K562 (cell line): ENCODE measurements at regions not wholly inside any gene's neighbourhood (a gene's known extent, or its start where the extent isn't known, plus 50 kb on each side); places are given as distances from the start of the nearest gene placed in this dataset.

Source experiments
- ATAC-seq: fragments of 200-7000 bp; cut with Tn5 transposase; 3 replicates; pipeline ENCODE4 v1.9.1; 2020; ENCODE audit warnings: moderate library complexity
- BruUV-seq: library from RNA; stranded (reverse); fragments of 400-500 nt; replicated peaks from 2 replicates; lab custom pipeline; 2021; lab: Mats Ljungman, UMichigan
- CTCF ChIA-PET: fragments of 300-600 bp; formaldehyde crosslinking; extraction: SDS; loops from one replicate; lab custom pipeline; 2021; ENCODE audit warnings: low intra/inter-chr PET ratio; lab: Yijun Ruan, JAX
- POLR2A ChIA-PET: fragments of 300-600, 350-650 bp; sonication (Branson Sonifier 250); formaldehyde crosslinking; extraction: SDS; loops from one replicate; lab custom pipeline; 2021; ENCODE audit warnings: antibody characterized with exemption, inconsistent platforms; lab: Yijun Ruan, JAX
- DNase-seq, 4 experiments: peaks; one replicate each; pipeline versions ENCODE4 v3.0.0 to v3.0.0-alpha.2; 2011 to 2018; ENCODE audit warnings: low spot score in 3 of 4, mixed read lengths in 3 of 4; ENCODE audit errors: extremely low read depth in 1 of 4
- FAIRE-seq: peaks from 2 replicates; lab custom pipeline; 2011; peaks lifted over from hg19 to GRCh38; lab: Jason Lieb, UNC
- H2AFZ ChIP-seq: 2 replicates; pipeline ENCODE4 v1.6.0; 2011; ENCODE audit warnings: low read depth, low read length, control low read depth, inconsistent platforms
- H3K27ac ChIP-seq: fragments of 200-600 bp; 3 replicates; pipeline ENCODE4 v1.8.0; 2011; ENCODE audit warnings: low read depth, mild to moderate bottlenecking, control low read depth, inconsistent platforms, low read length, moderate library complexity, mixed read lengths; ENCODE audit errors: extremely low read depth
- H3K27me3 ChIP-seq, 2 experiments: fragments of 300-600 bp in 1 of 2; 2 replicates in 1 of 2; 3 replicates in 1 of 2; pipeline versions ENCODE4 v1.6.0 to v1.8.0; 2011; ENCODE audit warnings: inconsistent platforms in 2 of 2, low read length in 2 of 2, mild to moderate bottlenecking in 1 of 2, mixed read lengths in 1 of 2, moderate library complexity in 1 of 2; ENCODE audit not compliant: control insufficient read depth in 2 of 2, insufficient read depth in 2 of 2
- H3K36me3 ChIP-seq: fragments of 300-600 bp; 3 replicates; pipeline ENCODE4 v1.8.0; 2011; ENCODE audit warnings: mild to moderate bottlenecking, low read length, inconsistent platforms; ENCODE audit not compliant: control insufficient read depth, insufficient read depth
- H3K4me1 ChIP-seq, 2 experiments: fragments of 200-600 bp in 1 of 2; replicated peaks in 1 of 2; 2 replicates in 1 of 2; 3 replicates in 1 of 2; pipeline versions ENCODE4 v1.5.1 to v1.8.0; 2011; ENCODE audit warnings: inconsistent platforms in 2 of 2, low read length in 2 of 2, mild to moderate bottlenecking in 1 of 2, mixed read lengths in 1 of 2, moderate library complexity in 1 of 2; ENCODE audit not compliant: control insufficient read depth in 2 of 2, insufficient read depth in 2 of 2
- H3K4me2 ChIP-seq: 2 replicates; pipeline ENCODE4 v1.6.1; 2011; ENCODE audit warnings: low read length, control low read depth, inconsistent platforms, mixed read lengths; ENCODE audit not compliant: insufficient read depth
- H3K4me3 ChIP-seq: fragments of 200-600 bp; sonication (generic), shearing (Covaris generic); 2 replicates; pipeline ENCODE4 v1.5.1; 2016; ENCODE audit warnings: control low read depth, inconsistent platforms
- H3K79me2 ChIP-seq: fragments of 200-600 bp; 3 replicates; pipeline ENCODE4 v1.8.0; 2011; ENCODE audit warnings: low read length, inconsistent platforms; ENCODE audit not compliant: control insufficient read depth, insufficient read depth
- H3K9ac ChIP-seq, 2 experiments: 2 replicates each; pipeline versions ENCODE4 v1.6.0 to v1.6.1; 2011; ENCODE audit warnings: low read depth in 2 of 2, low read length in 2 of 2, control low read depth in 1 of 2, inconsistent platforms in 1 of 2, mild to moderate bottlenecking in 1 of 2, mixed read lengths in 1 of 2; ENCODE audit not compliant: insufficient read depth in 1 of 2
- H3K9me1 ChIP-seq: one replicate; pipeline ENCODE4 v1.6.0; 2011; ENCODE audit warnings: inconsistent platforms, mild to moderate bottlenecking, low read length, moderate library complexity; ENCODE audit not compliant: control insufficient read depth, insufficient read depth
- H3K9me3 ChIP-seq: replicated peaks from 2 replicates; pipeline ENCODE4 v1.5.1; 2011; ENCODE audit warnings: low read depth, low read length, inconsistent platforms; ENCODE audit not compliant: control insufficient read depth, insufficient read depth
- H4K20me1 ChIP-seq: replicated peaks from 2 replicates; pipeline ENCODE4 v1.6.1; 2011; ENCODE audit warnings: low read length, inconsistent platforms, mixed read lengths; ENCODE audit not compliant: control insufficient read depth, insufficient read depth
- CBFA2T3 ChIP-seq: fragments of 450-650 bp; IDR thresholded peaks from 2 replicates; pipeline ENCODE4 v1.6.1; 2017
- SMARCA5 ChIP-seq: fragments of 450-650 bp; IDR thresholded peaks from 2 replicates; pipeline ENCODE4 v1.6.1; 2016
- U2AF2 ChIP-seq: fragments of 200-400 bp; formaldehyde crosslinking; optimal IDR thresholded peaks from 2 replicates; pipeline ENCODE3; 2017; ENCODE audit warnings: low read depth, mild to moderate bottlenecking, low read length
- ZNF217 ChIP-seq: sonication (generic); formaldehyde crosslinking; IDR thresholded peaks from 2 replicates; pipeline ENCODE4 v1.8.0; 2022; ENCODE audit warnings: mild to moderate bottlenecking, missing genetic modification reagents
- WGBS: fragments of 100-300 bp; shearing (Covaris generic); methylation state at CpG from one replicate; pipeline ENCODE4 v1.1.6; 2016; ENCODE audit warnings: low coverage, mixed read lengths; ENCODE audit not compliant: insufficient coverage; ENCODE audit errors: missing lambda C conversion rate; 5-methylcytosine and 5-hydroxymethylcytosine counted together
- in situ Hi-C: fragments of 300-500 bp; cut with MboI; formaldehyde crosslinking; loops from 4 replicates; pipeline ENCODE4 v1.15.0; 2018; ENCODE audit warnings: inconsistent platforms, mixed read lengths
- intact Hi-C: fragments of 100-400 bp; cut with micrococcal nuclease; formaldehyde crosslinking; loops from 2 replicates; pipeline ENCODE4 v1.14.2; 2022
- TF ChIP-seq, protein P1 (sequence below): fragments of 450-650 bp; formaldehyde crosslinking; IDR thresholded peaks from 2 replicates; pipeline ENCODE4 v1.4.0; 2022; ENCODE audit warnings: missing genetic modification characterization
- TF ChIP-seq, protein P2 (sequence below): fragments of 450-650 bp; IDR thresholded peaks from 2 replicates; pipeline ENCODE4 v1.6.1; 2018; ENCODE audit not compliant: partially characterized antibody
- TF ChIP-seq, protein P3 (sequence below): sonication (generic); formaldehyde crosslinking; IDR thresholded peaks from 2 replicates; pipeline ENCODE4 v1.9.0; 2022; ENCODE audit warnings: mild to moderate bottlenecking, missing genetic modification reagents
- TF ChIP-seq, protein P4 (sequence below): fragments of 250-450 bp; sonication (Bioruptor Pico); IDR thresholded peaks from 2 replicates; pipeline ENCODE4 v1.8.0; 2022; ENCODE audit warnings: inconsistent platforms

DNA sequence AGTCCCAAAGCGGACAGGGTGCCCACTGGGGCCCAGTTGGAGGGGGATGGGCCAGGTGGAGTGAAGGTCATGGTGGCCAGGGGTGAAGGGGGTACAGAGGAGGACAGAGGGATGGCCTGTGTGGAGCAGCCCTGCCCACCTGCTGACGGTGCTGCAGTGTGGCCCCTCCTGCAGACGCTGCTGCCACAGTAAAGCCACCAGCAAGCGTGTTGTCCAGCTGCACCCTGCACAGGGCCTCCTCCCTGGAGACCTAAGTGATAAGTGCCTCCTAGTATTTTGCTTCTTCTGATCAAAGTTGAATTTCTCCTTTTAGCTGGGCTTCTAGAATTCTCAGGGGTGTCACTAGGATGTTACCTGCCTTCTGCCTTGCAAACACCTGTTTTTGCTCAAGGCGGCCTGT lies 299.3 kb upstream of the IRX4 start:
- ChIA-PET CTCF (no interaction called here), POLR2A (interaction anchor here (0.7 kb wide), 2 partner anchors 656 to 951 kb away, joined by 3 read pairs; no protein-coding TSS in a partner anchor)
- FAIRE-seq (no peak), ATAC-seq (no peak), DNase-seq (no peak)
- H3K9ac ChIP-seq: no peak overlapping the region
- no peaks in the 10 kb centered on the region; a peak in 1 of 5 replicates for H3K4me1 ChIP-seq
- intact Hi-C loops (no loop called here), in situ Hi-C loops (no loop called here)
- 0% methylated on average over 5 of the region's 5 CpGs for WGBS
- no peak overlapping the region for H3K4me3 ChIP-seq
- H3K27ac ChIP-seq: no peak overlapping the region
- BruUV-seq: no TSS peak
- H3K4me2 ChIP-seq: no peak overlapping the region
- TF ChIP-seq SMARCA5: no peak
- TF ChIP-seq, protein P1, sequence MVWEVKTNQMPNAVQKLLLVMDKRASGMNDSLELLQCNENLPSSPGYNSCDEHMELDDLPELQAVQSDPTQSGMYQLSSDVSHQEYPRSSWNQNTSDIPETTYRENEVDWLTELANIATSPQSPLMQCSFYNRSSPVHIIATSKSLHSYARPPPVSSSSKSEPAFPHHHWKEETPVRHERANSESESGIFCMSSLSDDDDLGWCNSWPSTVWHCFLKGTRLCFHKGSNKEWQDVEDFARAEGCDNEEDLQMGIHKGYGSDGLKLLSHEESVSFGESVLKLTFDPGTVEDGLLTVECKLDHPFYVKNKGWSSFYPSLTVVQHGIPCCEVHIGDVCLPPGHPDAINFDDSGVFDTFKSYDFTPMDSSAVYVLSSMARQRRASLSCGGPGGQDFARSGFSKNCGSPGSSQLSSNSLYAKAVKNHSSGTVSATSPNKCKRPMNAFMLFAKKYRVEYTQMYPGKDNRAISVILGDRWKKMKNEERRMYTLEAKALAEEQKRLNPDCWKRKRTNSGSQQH (CRISPR knock-in tag): no peak
- no peak for TF ChIP-seq U2AF2
- no peak for TF ChIP-seq ZNF217 (CRISPR knock-in tag)
- H3K79me2 ChIP-seq: no peaks in the 10 kb centered on the region
- H3K9me3 ChIP-seq: no peaks in the 10 kb centered on the region
- H3K9me1 ChIP-seq: peaks cover 4% of the 10 kb centered on the region
- peaks cover 23% of the 10 kb centered on the region; the same call in 1 of the 2 replicates for H4K20me1 ChIP-seq
- H2AFZ ChIP-seq: no peak overlapping the region
- no peaks in the 10 kb centered on the region for H3K36me3 ChIP-seq
- peaks cover 30 to 76% of the 10 kb centered on the region in 2 experiments for H3K27me3 ChIP-seq

DNA sequence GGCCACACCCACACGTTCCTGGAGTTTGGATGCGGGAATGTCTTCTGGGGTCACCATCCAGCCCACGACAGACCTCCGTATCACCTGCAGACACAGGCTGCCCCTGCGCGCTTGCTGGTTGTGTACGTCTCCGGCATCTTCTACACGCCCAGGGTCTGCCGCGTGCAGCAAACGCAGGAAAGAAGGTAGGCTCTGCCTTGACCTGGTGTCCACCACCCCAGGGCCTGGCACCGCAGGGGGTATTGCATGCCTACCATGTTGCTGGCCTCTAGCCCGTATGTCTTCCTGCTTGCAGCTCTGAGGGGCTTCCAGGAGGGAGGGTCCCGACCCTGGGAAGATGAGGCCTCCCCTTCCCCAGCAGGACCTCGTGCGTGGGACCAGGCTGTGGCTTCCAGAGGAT lies 298.8 kb upstream of the IRX4 start:
- H3K9me3 ChIP-seq: no peaks in the 10 kb centered on the region
- no peaks in the 10 kb centered on the region; a peak in 1 of 5 replicates for H3K4me1 ChIP-seq
- DNase-seq (no peak), ATAC-seq (no peak), FAIRE-seq (no peak)
- no peak overlapping the region for H2AFZ ChIP-seq
- in situ Hi-C loops (no loop called here), intact Hi-C loops (no loop called here)
- no peak overlapping the region for H3K4me3 ChIP-seq
- no peaks in the 10 kb centered on the region for H3K36me3 ChIP-seq
- CTCF ChIA-PET: no interaction called here
- H3K27ac ChIP-seq: no peak overlapping the region
- H3K9me1 ChIP-seq: peaks cover 4% of the 10 kb centered on the region
- H3K79me2 ChIP-seq: no peaks in the 10 kb centered on the region
- no TSS peak for BruUV-seq
- H3K4me2 ChIP-seq: no peak overlapping the region
- no peak overlapping the region for H3K9ac ChIP-seq
- peaks cover 19% of the 10 kb centered on the region; the same call in 1 of the 2 replicates for H4K20me1 ChIP-seq
- WGBS: 2% methylated on average over 17 of the region's 17 CpGs
- peaks cover 31 to 73% of the 10 kb centered on the region in 2 experiments for H3K27me3 ChIP-seq
- POLR2A ChIA-PET: no interaction called here
- TF ChIP-seq, protein P2, sequence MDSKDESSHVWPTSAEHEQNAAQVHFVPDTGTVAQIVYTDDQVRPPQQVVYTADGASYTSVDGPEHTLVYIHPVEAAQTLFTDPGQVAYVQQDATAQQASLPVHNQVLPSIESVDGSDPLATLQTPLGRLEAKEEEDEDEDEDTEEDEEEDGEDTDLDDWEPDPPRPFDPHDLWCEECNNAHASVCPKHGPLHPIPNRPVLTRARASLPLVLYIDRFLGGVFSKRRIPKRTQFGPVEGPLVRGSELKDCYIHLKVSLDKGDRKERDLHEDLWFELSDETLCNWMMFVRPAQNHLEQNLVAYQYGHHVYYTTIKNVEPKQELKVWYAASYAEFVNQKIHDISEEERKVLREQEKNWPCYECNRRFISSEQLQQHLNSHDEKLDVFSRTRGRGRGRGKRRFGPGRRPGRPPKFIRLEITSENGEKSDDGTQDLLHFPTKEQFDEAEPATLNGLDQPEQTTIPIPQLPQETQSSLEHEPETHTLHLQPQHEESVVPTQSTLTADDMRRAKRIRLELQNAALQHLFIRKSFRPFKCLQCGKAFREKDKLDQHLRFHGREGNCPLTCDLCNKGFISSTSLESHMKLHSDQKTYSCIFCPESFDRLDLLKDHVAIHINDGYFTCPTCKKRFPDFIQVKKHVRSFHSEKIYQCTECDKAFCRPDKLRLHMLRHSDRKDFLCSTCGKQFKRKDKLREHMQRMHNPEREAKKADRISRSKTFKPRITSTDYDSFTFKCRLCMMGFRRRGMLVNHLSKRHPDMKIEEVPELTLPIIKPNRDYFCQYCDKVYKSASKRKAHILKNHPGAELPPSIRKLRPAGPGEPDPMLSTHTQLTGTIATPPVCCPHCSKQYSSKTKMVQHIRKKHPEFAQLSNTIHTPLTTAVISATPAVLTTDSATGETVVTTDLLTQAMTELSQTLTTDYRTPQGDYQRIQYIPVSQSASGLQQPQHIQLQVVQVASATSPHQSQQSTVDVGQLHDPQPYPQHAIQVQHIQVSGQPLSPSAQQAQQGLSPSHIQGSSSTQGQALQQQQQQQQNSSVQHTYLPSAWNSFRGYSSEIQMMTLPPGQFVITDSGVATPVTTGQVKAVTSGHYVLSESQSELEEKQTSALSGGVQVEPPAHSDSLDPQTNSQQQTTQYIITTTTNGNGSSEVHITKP: no peak
- TF ChIP-seq, protein P3, sequence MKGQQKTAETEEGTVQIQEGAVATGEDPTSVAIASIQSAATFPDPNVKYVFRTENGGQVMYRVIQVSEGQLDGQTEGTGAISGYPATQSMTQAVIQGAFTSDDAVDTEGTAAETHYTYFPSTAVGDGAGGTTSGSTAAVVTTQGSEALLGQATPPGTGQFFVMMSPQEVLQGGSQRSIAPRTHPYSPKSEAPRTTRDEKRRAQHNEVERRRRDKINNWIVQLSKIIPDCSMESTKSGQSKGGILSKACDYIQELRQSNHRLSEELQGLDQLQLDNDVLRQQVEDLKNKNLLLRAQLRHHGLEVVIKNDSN (CRISPR knock-in tag): no peak
- TF ChIP-seq, protein P4, sequence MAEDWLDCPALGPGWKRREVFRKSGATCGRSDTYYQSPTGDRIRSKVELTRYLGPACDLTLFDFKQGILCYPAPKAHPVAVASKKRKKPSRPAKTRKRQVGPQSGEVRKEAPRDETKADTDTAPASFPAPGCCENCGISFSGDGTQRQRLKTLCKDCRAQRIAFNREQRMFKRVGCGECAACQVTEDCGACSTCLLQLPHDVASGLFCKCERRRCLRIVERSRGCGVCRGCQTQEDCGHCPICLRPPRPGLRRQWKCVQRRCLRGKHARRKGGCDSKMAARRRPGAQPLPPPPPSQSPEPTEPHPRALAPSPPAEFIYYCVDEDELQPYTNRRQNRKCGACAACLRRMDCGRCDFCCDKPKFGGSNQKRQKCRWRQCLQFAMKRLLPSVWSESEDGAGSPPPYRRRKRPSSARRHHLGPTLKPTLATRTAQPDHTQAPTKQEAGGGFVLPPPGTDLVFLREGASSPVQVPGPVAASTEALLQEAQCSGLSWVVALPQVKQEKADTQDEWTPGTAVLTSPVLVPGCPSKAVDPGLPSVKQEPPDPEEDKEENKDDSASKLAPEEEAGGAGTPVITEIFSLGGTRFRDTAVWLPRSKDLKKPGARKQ: no peak
- no peak for TF ChIP-seq CBFA2T3
